ENCODE measurements at regions not wholly inside any gene's neighbourhood (a gene's known extent, or its start where the extent isn't known, plus 50 kb on each side); places are given as distances from the start of the nearest gene placed in this dataset.

- TF ChIP-seq POLR2A (IDR thresholded peaks at IDR 0.05) (no peak), CTCF (IDR thresholded peaks at IDR 0.05) (no peak)
Measured at GRCh38 chr4:123109139-123109538, 186.7 kb upstream of the NUDT6 start.

Measured in heart left ventricle (tissue), 13 donors.